T-helper 17 cell (primary cell): ENCODE measurements at regions not wholly inside any gene's neighbourhood (a gene's known extent, or its start where the extent isn't known, plus 50 kb on each side); places are given as distances from the start of the nearest gene placed in this dataset.
"Not testable (repeated sequence)": the region's sequence is repeated elsewhere in the genome, so short reads cannot be mapped to it uniquely, and the experiment has no call there.

Experiments
- ATAC-seq: fragments of 150-1000 bp; cut with Tn5 transposase; 2 replicates; pipeline ENCODE4 v1.10.0; 2021; ENCODE audit warnings: mild to moderate bottlenecking, moderate library complexity
- DNase-seq, 3 donors: peaks; one replicate each; pipeline versions ENCODE4 v3.0.0 to v3.0.0-alpha.2; 2020 to 2021
- H3K9me3 ChIP-seq: one replicate; pipeline ENCODE4 v1.7.0; 2013; ENCODE audit warnings: low read length, mild to moderate bottlenecking; ENCODE audit not compliant: control insufficient read depth, poor library complexity, severe bottlenecking
- H3K27ac Mint-ChIP-seq: one replicate; pipeline ENCODE4 v1.8.0; 2022; ENCODE audit warnings: mild to moderate bottlenecking, moderate library complexity, mixed read lengths
- H3K27me3 Mint-ChIP-seq: one replicate; pipeline ENCODE4 v1.8.0; 2022; ENCODE audit warnings: mixed read lengths
- H3K36me3 Mint-ChIP-seq: one replicate; pipeline ENCODE4 v1.8.0; 2022; ENCODE audit warnings: low read depth, mixed read lengths
- H3K4me1 Mint-ChIP-seq: one replicate; pipeline ENCODE4 v1.8.0; 2022; ENCODE audit warnings: mild to moderate bottlenecking, mixed read lengths
- H3K4me3 Mint-ChIP-seq: one replicate; pipeline ENCODE4 v1.8.0; 2022; ENCODE audit warnings: mild to moderate bottlenecking, moderate library complexity, mixed read lengths

- H3K27me3 Mint-ChIP-seq, result peaks cover 34% of the 10 kb centered on the region
- DNase-seq (no peak), ATAC-seq (no peak)
- H3K4me3 Mint-ChIP-seq, result no peak overlapping the region
- H3K9me3 ChIP-seq, result no peaks in the 10 kb centered on the region
- H3K27ac Mint-ChIP-seq, result no peak overlapping the region
- no peaks in the 10 kb centered on the region for H3K4me1 Mint-ChIP-seq
- no peaks in the 10 kb centered on the region for H3K36me3 Mint-ChIP-seq
These were observed 248.0 kb upstream of the SFRP2 start for GRCh38 chr4:154036856-154037255.

- Mint-ChIP-seq H3K4me1 (no peaks in the 10 kb centered on the region), H3K27me3 (peaks cover 25% of the 10 kb centered on the region), H3K36me3 (no peaks in the 10 kb centered on the region), H3K4me3 (no peak overlapping the region), H3K27ac (no peak overlapping the region)
- DNase-seq (no peak), ATAC-seq (no peak)
- H3K9me3 ChIP-seq, result no peaks in the 10 kb centered on the region
These were observed 246.5 kb upstream of the SFRP2 start for GRCh38 chr4:154035341-154035740.

GRCh38 chr4:154033921-154034320 is 245.0 kb upstream of the SFRP2 start:
- no peak overlapping the region for H3K27ac Mint-ChIP-seq

GRCh38 chr4:154032914-154033313 is 244.0 kb upstream of the SFRP2 start:
- ATAC-seq, result no peak
- H3K4me1 Mint-ChIP-seq, result no peaks in the 10 kb centered on the region
- no peaks in the 10 kb centered on the region for H3K36me3 Mint-ChIP-seq
- no peak for DNase-seq
- no peak overlapping the region for H3K27ac Mint-ChIP-seq
- no peak overlapping the region for H3K4me3 Mint-ChIP-seq
- H3K27me3 Mint-ChIP-seq, result peaks cover 26% of the 10 kb centered on the region
- H3K9me3 ChIP-seq, result no peaks in the 10 kb centered on the region

More at GRCh38 chr4:154033921-154034320, 245.0 kb upstream of the SFRP2 start:
- no peak for DNase-seq
- H3K9me3 ChIP-seq, result no peaks in the 10 kb centered on the region
- no peak for ATAC-seq
- H3K4me1 Mint-ChIP-seq, result no peaks in the 10 kb centered on the region
- no peaks in the 10 kb centered on the region for H3K36me3 Mint-ChIP-seq
- H3K27me3 Mint-ChIP-seq, result peaks cover 25% of the 10 kb centered on the region
- H3K4me3 Mint-ChIP-seq, result no peak overlapping the region

- ATAC-seq, result no peak
- H3K4me1 Mint-ChIP-seq, result no peaks in the 10 kb centered on the region
- no peak overlapping the region for H3K27ac Mint-ChIP-seq
- no peak overlapping the region for H3K4me3 Mint-ChIP-seq
- peaks cover 3% of the 10 kb centered on the region for H3K36me3 Mint-ChIP-seq
- no peak for DNase-seq
- peaks cover 24% of the 10 kb centered on the region for H3K27me3 Mint-ChIP-seq
- H3K9me3 ChIP-seq, result no peaks in the 10 kb centered on the region
These were observed 241.9 kb upstream of the SFRP2 start for GRCh38 chr4:154030746-154031145.

GRCh38 chr4:154030152-154030551 is 241.3 kb upstream of the SFRP2 start:
- Mint-ChIP-seq H3K4me1 (no peaks in the 10 kb centered on the region), H3K36me3 (peaks cover 3% of the 10 kb centered on the region), H3K27me3 (peaks cover 23% of the 10 kb centered on the region), H3K27ac (no peak overlapping the region), H3K4me3 (no peak overlapping the region)
- DNase-seq, result no peak
- no peak for ATAC-seq
- no peaks in the 10 kb centered on the region for H3K9me3 ChIP-seq

- Mint-ChIP-seq H3K36me3 (peaks cover 3% of the 10 kb centered on the region), H3K27me3 (peaks cover 27% of the 10 kb centered on the region), H3K4me1 (no peaks in the 10 kb centered on the region), H3K27ac (no peak overlapping the region), H3K4me3 (no peak overlapping the region)
- DNase-seq (no peak), ATAC-seq (no peak)
- no peaks in the 10 kb centered on the region for H3K9me3 ChIP-seq
These were observed 240.3 kb upstream of the SFRP2 start for GRCh38 chr4:154029171-154029570.

GRCh38 chr4:154025110-154025509 is 236.2 kb upstream of the SFRP2 start:
- DNase-seq, result no peak
- no peak for ATAC-seq
- no peak overlapping the region for H3K27ac Mint-ChIP-seq
- H3K36me3 Mint-ChIP-seq, result peaks cover 3% of the 10 kb centered on the region
- H3K27me3 Mint-ChIP-seq, result peaks cover 32% of the 10 kb centered on the region
- H3K9me3 ChIP-seq, result no peaks in the 10 kb centered on the region
- no peak overlapping the region for H3K4me3 Mint-ChIP-seq
- no peaks in the 10 kb centered on the region for H3K4me1 Mint-ChIP-seq

GRCh38 chr4:154024097-154024694 is 235.3 kb upstream of the SFRP2 start:
- Mint-ChIP-seq H3K4me3 (no peak overlapping the region), H3K27me3 (peaks cover 38% of the 10 kb centered on the region), H3K27ac (no peak overlapping the region), H3K36me3 (peaks cover 3% of the 10 kb centered on the region), H3K4me1 (no peaks in the 10 kb centered on the region)
- ATAC-seq (no peak), DNase-seq (no peak)
- H3K9me3 ChIP-seq, result no peaks in the 10 kb centered on the region

GRCh38 chr4:154023671-154024070 is 234.8 kb upstream of the SFRP2 start:
- not testable (repeated sequence) for H3K27ac Mint-ChIP-seq, H3K36me3 Mint-ChIP-seq, H3K9me3 ChIP-seq, ATAC-seq, H3K4me3 Mint-ChIP-seq, H3K4me1 Mint-ChIP-seq, DNase-seq
- peaks cover 38% of the 10 kb centered on the region for H3K27me3 Mint-ChIP-seq

- no peaks in the 10 kb centered on the region for H3K4me1 Mint-ChIP-seq
- no peaks in the 10 kb centered on the region for H3K9me3 ChIP-seq
- ATAC-seq (no peak), DNase-seq (no peak)
- no peak overlapping the region for H3K27ac Mint-ChIP-seq
- H3K36me3 Mint-ChIP-seq, result no peaks in the 10 kb centered on the region
- peaks cover 16% of the 10 kb centered on the region for H3K27me3 Mint-ChIP-seq
- no peak overlapping the region for H3K4me3 Mint-ChIP-seq
These were observed 230.9 kb upstream of the SFRP2 start for GRCh38 chr4:154019811-154020210.

- Mint-ChIP-seq H3K27ac (no peak overlapping the region), H3K27me3 (peaks cover 13% of the 10 kb centered on the region), H3K36me3 (no peaks in the 10 kb centered on the region), H3K4me3 (no peak overlapping the region), H3K4me1 (no peaks in the 10 kb centered on the region)
- no peaks in the 10 kb centered on the region for H3K9me3 ChIP-seq
- DNase-seq (no peak), ATAC-seq (no peak)
These were observed 229.8 kb upstream of the SFRP2 start for GRCh38 chr4:154018659-154019058.

- no peaks in the 10 kb centered on the region for H3K36me3 Mint-ChIP-seq
- H3K27me3 Mint-ChIP-seq, result peaks cover 6% of the 10 kb centered on the region
- H3K27ac Mint-ChIP-seq, result no peak overlapping the region
- no peak for ATAC-seq
- no peaks in the 10 kb centered on the region for H3K9me3 ChIP-seq
- H3K4me1 Mint-ChIP-seq, result no peaks in the 10 kb centered on the region
- no peak for DNase-seq
- H3K4me3 Mint-ChIP-seq, result no peak overlapping the region
These were observed 226.7 kb upstream of the SFRP2 start for GRCh38 chr4:154015578-154015977.

- no peak overlapping the region for H3K4me3 Mint-ChIP-seq
- no peak for ATAC-seq
These were observed 225.8 kb upstream of the SFRP2 start for GRCh38 chr4:154014407-154015321.

More at GRCh38 chr4:154014407-154015321, 225.8 kb upstream of the SFRP2 start:
- DNase-seq, result no peak
- no peaks in the 10 kb centered on the region for H3K36me3 Mint-ChIP-seq
- H3K9me3 ChIP-seq, result no peaks in the 10 kb centered on the region
- no peak overlapping the region for H3K27ac Mint-ChIP-seq
- no peaks in the 10 kb centered on the region for H3K4me1 Mint-ChIP-seq
- H3K27me3 Mint-ChIP-seq, result peaks cover 3% of the 10 kb centered on the region
